Fibroblast of the aortic adventitia (primary cell): ENCODE measurements at regions not wholly inside any gene's neighbourhood (a gene's known extent, or its start where the extent isn't known, plus 50 kb on each side); places are given as distances from the start of the nearest gene placed in this dataset.

Experiments used
- DNase-seq: peaks from one replicate; pipeline ENCODE4 v3.0.0-alpha.2; 2010; ENCODE audit warnings: low read depth
- H3K4me3 ChIP-seq: 2 replicates; pipeline ENCODE4 v1.5.1; 2011; ENCODE audit warnings: low read depth, mild to moderate bottlenecking, control low read depth, low read length, moderate library complexity
- CTCF ChIP-seq: IDR thresholded peaks from 2 replicates; pipeline ENCODE4 v1.5.1; 2011; ENCODE audit warnings: mild to moderate bottlenecking, low read length, control low read depth, inconsistent platforms; ENCODE audit not compliant: insufficient read depth

- no peak for DNase-seq
- no peak for TF ChIP-seq CTCF
- no peak overlapping the region for H3K4me3 ChIP-seq
Measured at GRCh38 chr2:222774941-222775340, 85.9 kb upstream of the ACSL3 start.

GRCh38 chr2:222776792-222777191 is 84.0 kb upstream of the ACSL3 start:
- no peak for TF ChIP-seq CTCF
- no peak for DNase-seq
- H3K4me3 ChIP-seq: no peak overlapping the region

GRCh38 chr2:222778400-222778799 is 82.4 kb upstream of the ACSL3 start:
- no peak overlapping the region for H3K4me3 ChIP-seq
- no peak for TF ChIP-seq CTCF
- no peak for DNase-seq

DNA sequence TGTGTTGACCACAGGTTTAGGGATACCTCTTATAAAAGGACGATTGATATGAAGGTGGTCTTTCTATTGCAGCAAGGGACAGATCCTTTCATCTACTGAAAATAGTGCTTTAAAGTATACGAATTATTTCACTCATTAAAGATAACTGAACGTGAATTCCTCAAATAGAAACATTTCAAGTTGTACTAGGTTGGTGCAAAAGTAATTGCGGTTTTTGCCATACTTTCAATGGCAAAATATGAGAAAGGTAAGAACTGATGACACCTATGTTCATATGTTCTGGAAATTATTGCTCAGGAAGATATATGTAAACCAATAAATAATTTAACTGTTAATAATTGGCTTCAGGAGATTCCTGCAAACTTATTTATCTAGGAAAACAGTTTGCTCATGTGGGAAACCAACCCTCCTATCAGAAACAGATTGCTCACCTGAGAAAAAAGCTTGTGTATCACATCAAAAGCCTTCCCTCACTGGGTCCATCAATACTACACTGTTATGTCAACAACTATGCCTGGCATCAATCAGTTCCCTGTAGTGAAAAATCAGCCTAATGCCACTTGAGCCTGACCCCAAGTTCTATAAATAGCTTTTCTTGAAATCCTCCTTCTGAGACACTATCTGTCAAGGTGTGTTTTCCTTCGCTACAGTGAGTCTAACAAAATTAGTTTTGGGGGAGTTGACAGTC is 81.5 kb upstream of the ACSL3 start:
- no peak for DNase-seq
- TF ChIP-seq CTCF: no peak
- no peak overlapping the region for H3K4me3 ChIP-seq

- no peak for DNase-seq
- no peak overlapping the region for H3K4me3 ChIP-seq
- TF ChIP-seq CTCF: no peak
Measured at GRCh38 chr2:222780051-222780450, 80.8 kb upstream of the ACSL3 start.

- no peak overlapping the region for H3K4me3 ChIP-seq
- TF ChIP-seq CTCF: no peak
- no peak for DNase-seq
Measured at GRCh38 chr2:222782201-222782730, 78.6 kb upstream of the ACSL3 start.

DNA sequence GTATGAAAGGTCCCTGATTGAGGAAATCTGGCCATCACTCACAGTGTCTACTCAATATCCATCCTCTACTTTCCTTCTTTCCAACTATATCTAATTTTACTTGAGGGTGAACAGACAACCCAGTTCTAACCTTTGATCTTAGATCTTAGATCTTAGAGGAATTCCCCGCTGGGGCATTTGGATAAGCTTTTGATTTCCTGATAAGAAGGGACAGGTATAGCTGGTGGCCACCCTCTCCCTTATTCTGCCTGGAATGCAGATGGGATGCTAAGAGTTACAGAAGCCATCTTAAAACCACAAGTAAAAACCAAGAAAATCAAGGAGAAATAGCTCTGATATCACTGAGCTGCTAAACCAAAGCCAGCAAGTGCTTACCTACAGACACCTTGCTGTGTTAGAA is 77.2 kb upstream of the ACSL3 start:
- no peak for DNase-seq
- no peak overlapping the region for H3K4me3 ChIP-seq
- no peak for TF ChIP-seq CTCF
